Thyroid gland (tissue), 4 donors: ENCODE measurements at regions not wholly inside any gene's neighbourhood (a gene's known extent, or its start where the extent isn't known, plus 50 kb on each side); places are given as distances from the start of the nearest gene placed in this dataset.

Source experiments
- CTCF ChIP-seq, 6 experiments: fragments of 200-600 bp in 3 of 6; fragments of 450-650 bp in 3 of 6; sonication (generic) in 3 of 6; IDR thresholded peaks; one replicate each; pipeline ENCODE4 v1.5.1; 2016 to 2019; ENCODE audit warnings: antibody characterized with exemption in 6 of 6, mild to moderate bottlenecking in 2 of 6, inconsistent platforms in 1 of 6, moderate library complexity in 1 of 6
- POLR2A ChIP-seq, 2 donors: fragments of 450-650 bp; IDR thresholded peaks; one replicate each; pipeline ENCODE4 v1.6.1; 2017; ENCODE audit warnings: antibody characterized with exemption in 2 of 2, mild to moderate bottlenecking in 2 of 2, moderate library complexity in 1 of 2

- TF ChIP-seq CTCF (IDR thresholded peaks at IDR 0.05) = no peak
- no peak for TF ChIP-seq POLR2A (IDR thresholded peaks at IDR 0.05)
These were observed 627.2 kb upstream of the LUZP2 start for GRCh38 chr11:23869671-23870070.
